DND-41 (cell line): ENCODE measurements at regions not wholly inside any gene's neighbourhood (a gene's known extent, or its start where the extent isn't known, plus 50 kb on each side); places are given as distances from the start of the nearest gene placed in this dataset.

ENCODE experiments used
- ATAC-seq: fragments of 200-7000 bp; cut with Tn5 transposase; 3 replicates; pipeline ENCODE4 v1.9.1; 2021; ENCODE audit warnings: low read depth; ENCODE audit not compliant: insufficient read depth
- DNase-seq: peaks from one replicate; pipeline ENCODE4 v3.0.0-alpha.2; 2020
- H2AFZ ChIP-seq: 2 replicates; pipeline ENCODE4 v1.6.0; 2012; ENCODE audit warnings: low read depth, low read length
- H3K27ac ChIP-seq: 2 replicates; pipeline ENCODE4 v1.5.1; 2012; ENCODE audit warnings: low read length, inconsistent platforms
- H3K27me3 ChIP-seq: fragments of 200-600 bp; sonication (generic); 2 replicates; pipeline ENCODE4 v1.6.0; 2012; ENCODE audit warnings: low read length, mild to moderate bottlenecking, inconsistent platforms; ENCODE audit not compliant: insufficient read depth, poor library complexity
- H3K36me3 ChIP-seq: 2 replicates; pipeline ENCODE4 v1.5.1; 2012; ENCODE audit warnings: low read length, inconsistent platforms; ENCODE audit not compliant: insufficient read depth
- H3K4me1 ChIP-seq: 2 replicates; pipeline ENCODE4 v1.5.1; 2012; ENCODE audit warnings: mild to moderate bottlenecking, low read length; ENCODE audit not compliant: insufficient read depth
- H3K4me2 ChIP-seq: 2 replicates; pipeline ENCODE4 v1.6.0; 2012; ENCODE audit warnings: mild to moderate bottlenecking, moderate library complexity, low read length, inconsistent platforms; ENCODE audit not compliant: insufficient read depth
- H3K4me3 ChIP-seq, 2 experiments: fragments of 200-600 bp in 1 of 2; shearing (Covaris generic) in 1 of 2; 2 replicates each; pipeline ENCODE4 v1.5.1; 2012 to 2016; ENCODE audit warnings: inconsistent platforms in 2 of 2, low read length in 2 of 2, mild to moderate bottlenecking in 2 of 2, low read depth in 1 of 2, moderate library complexity in 1 of 2
- H3K79me2 ChIP-seq: 2 replicates; pipeline ENCODE4 v1.6.0; 2012; ENCODE audit warnings: low read length, inconsistent platforms; ENCODE audit not compliant: insufficient read depth
- H3K9ac ChIP-seq: 2 replicates; pipeline ENCODE4 v1.6.0; 2012; ENCODE audit warnings: low read depth, mild to moderate bottlenecking, inconsistent platforms, low read length, moderate library complexity
- H3K9me3 ChIP-seq: 2 replicates; pipeline ENCODE4 v1.5.1; 2012; ENCODE audit warnings: low read length, moderate library complexity, mild to moderate bottlenecking, inconsistent platforms; ENCODE audit not compliant: insufficient read depth, severe bottlenecking
- H4K20me1 ChIP-seq: 2 replicates; pipeline ENCODE4 v1.6.0; 2012; ENCODE audit warnings: low read length; ENCODE audit not compliant: insufficient read depth
- EZH2 ChIP-seq: IDR thresholded peaks from 3 replicates; pipeline ENCODE4 v1.6.1; 2012; ENCODE audit warnings: borderline replicate concordance, low read depth, mild to moderate bottlenecking, moderate library complexity, low read length, inconsistent platforms; ENCODE audit not compliant: severe bottlenecking
- TF ChIP-seq, protein P1 (sequence below): IDR thresholded peaks from 2 replicates; pipeline ENCODE4 v1.5.1; 2012; ENCODE audit warnings: borderline replicate concordance, low read length, moderate library complexity, mild to moderate bottlenecking; ENCODE audit not compliant: poor library complexity, severe bottlenecking; ENCODE audit errors: extremely low read depth

DNA sequence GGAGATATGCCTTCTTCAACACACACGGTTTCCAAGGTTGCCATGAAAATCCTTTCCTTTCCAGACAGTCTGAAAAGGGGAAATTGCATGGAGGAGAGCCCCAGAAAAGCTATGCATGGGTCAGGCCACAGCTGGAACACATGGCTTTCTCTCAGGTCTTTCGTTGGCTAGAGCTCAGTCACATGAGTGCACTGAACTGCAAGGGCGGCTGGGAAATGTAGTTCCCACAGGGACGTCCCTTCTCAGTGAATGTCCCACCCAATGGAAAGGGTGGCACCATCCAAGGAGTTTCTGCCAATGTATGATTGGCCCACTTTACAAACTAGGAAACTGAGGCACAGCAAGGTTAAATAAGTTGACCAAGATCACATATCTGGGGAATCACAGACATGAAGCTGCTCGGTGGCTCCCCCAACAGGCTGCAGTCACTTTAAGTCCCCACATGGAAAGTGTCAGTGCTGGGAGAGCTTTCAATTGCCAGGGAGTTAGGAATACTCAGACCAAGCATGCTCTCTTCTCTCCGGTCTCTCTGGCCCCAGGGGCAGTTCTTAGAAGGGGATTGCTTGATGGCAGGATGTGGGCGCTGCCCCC is 571.3 kb downstream of the GLRX3 start:
- H3K9ac ChIP-seq: no peak overlapping the region
- H3K4me2 ChIP-seq: no peak overlapping the region
- no peaks in the 10 kb centered on the region for H3K4me1 ChIP-seq
- no peak overlapping the region for H3K4me3 ChIP-seq
- DNase-seq (no peak), ATAC-seq (no peak)
- H3K9me3 ChIP-seq: peaks cover 4% of the 10 kb centered on the region
- H4K20me1 ChIP-seq: no peaks in the 10 kb centered on the region
- H3K36me3 ChIP-seq: no peaks in the 10 kb centered on the region
- H2AFZ ChIP-seq: no peak overlapping the region
- H3K27ac ChIP-seq: no peak overlapping the region
- H3K27me3 ChIP-seq: no peaks in the 10 kb centered on the region
- no peaks in the 10 kb centered on the region for H3K79me2 ChIP-seq
- no peak for TF ChIP-seq EZH2
- TF ChIP-seq, protein P1, sequence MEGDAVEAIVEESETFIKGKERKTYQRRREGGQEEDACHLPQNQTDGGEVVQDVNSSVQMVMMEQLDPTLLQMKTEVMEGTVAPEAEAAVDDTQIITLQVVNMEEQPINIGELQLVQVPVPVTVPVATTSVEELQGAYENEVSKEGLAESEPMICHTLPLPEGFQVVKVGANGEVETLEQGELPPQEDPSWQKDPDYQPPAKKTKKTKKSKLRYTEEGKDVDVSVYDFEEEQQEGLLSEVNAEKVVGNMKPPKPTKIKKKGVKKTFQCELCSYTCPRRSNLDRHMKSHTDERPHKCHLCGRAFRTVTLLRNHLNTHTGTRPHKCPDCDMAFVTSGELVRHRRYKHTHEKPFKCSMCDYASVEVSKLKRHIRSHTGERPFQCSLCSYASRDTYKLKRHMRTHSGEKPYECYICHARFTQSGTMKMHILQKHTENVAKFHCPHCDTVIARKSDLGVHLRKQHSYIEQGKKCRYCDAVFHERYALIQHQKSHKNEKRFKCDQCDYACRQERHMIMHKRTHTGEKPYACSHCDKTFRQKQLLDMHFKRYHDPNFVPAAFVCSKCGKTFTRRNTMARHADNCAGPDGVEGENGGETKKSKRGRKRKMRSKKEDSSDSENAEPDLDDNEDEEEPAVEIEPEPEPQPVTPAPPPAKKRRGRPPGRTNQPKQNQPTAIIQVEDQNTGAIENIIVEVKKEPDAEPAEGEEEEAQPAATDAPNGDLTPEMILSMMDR: peak; percentile 5

DNA sequence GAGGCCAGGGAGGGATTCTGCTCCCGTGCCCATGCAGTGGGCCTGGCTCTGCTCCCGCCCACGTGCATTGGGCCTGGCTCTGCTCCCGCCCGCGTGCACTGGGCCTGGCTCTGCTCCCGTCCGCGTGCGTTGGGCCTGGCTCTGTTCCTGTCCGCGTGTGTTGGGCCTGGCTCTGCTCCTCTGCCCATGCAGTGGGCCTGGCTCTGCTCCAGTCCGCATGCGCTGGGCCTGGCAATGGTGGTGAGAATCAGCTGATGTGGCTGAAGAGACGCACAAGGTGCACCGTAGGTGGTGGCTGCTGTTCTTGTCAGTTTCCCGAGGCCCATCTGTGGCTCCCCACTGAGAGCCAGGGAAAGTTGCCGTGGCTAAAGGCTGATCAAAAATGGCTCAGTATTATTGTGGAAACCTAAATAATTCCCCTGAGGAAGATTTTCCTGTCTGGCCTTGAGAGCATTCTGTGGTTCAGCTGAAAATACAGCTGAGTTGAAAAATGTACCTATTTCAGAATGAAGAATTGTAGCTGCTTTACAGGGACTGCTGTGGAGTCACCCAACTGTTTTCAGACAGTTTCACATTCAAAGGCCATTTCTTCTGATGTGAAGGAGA is 572.4 kb downstream of the GLRX3 start:
- Histone ChIP-seq H3K36me3 (no peaks in the 10 kb centered on the region), H3K4me1 (no peaks in the 10 kb centered on the region), H3K79me2 (no peaks in the 10 kb centered on the region), H2AFZ (no peak overlapping the region), H3K27ac (no peak overlapping the region), H3K9ac (no peak overlapping the region), H3K9me3 (peaks cover 4% of the 10 kb centered on the region), H3K4me3 (no peak overlapping the region), H4K20me1 (no peaks in the 10 kb centered on the region), H3K27me3 (no peaks in the 10 kb centered on the region), H3K4me2 (no peak overlapping the region)
- no peak for ATAC-seq
- DNase-seq: no peak
- TF ChIP-seq, protein P1: no peak
- TF ChIP-seq EZH2: no peak

DNA sequence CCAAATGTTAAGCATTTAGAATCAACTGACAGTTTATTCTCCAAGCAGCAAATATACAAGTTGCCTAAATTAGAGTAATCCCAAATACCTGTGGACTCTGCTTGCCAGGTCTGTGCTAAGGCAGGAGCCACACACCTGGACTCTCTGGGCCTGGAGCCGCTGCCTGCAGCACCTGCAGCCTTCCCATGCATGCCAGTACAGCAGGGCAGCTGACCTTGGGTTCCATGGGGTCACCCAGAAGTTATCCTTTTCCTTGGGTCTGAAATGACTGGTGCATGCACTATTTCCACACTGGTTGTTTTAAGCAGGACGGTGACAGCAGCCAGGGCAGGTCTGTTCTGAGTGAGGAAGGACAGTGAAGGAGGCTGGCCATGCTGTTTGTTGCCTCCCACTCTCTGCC is 573.2 kb downstream of the GLRX3 start:
- peaks cover 4% of the 10 kb centered on the region for H3K9me3 ChIP-seq
- no peaks in the 10 kb centered on the region for H3K36me3 ChIP-seq
- H3K27me3 ChIP-seq: no peaks in the 10 kb centered on the region
- no peak overlapping the region for H3K4me3 ChIP-seq
- TF ChIP-seq, protein P1: no peak
- no peak for TF ChIP-seq EZH2
- no peaks in the 10 kb centered on the region for H4K20me1 ChIP-seq
- H3K27ac ChIP-seq: no peak overlapping the region
- no peak overlapping the region for H3K4me2 ChIP-seq
- H2AFZ ChIP-seq: no peak overlapping the region
- ATAC-seq (no peak), DNase-seq (no peak)
- H3K9ac ChIP-seq: no peak overlapping the region
- H3K79me2 ChIP-seq: no peaks in the 10 kb centered on the region
- no peaks in the 10 kb centered on the region for H3K4me1 ChIP-seq
